Stimulated activated naive CD8-positive, alpha-beta T cell treated with anti-CD3 and anti-CD28 coated beads, Interleukin-15, Interleukin-2, amounts not matched to agents 100 U/mL and 50 U/mL, for 24 hours (primary cell): ENCODE measurements at regions not wholly inside any gene's neighbourhood (a gene's known extent, or its start where the extent isn't known, plus 50 kb on each side); places are given as distances from the start of the nearest gene placed in this dataset.

ENCODE experiments used
- ATAC-seq: fragments of 150-1000 bp; cut with Tn5 transposase; one replicate; pipeline ENCODE4 v1.10.0; 2021
- DNase-seq: peaks from one replicate; pipeline ENCODE4 v3.0.0; 2021

- ATAC-seq: no peak
- no peak for DNase-seq
Observed at GRCh38 chr10:71069909-71070666, 142.3 kb upstream of the UNC5B start.

GRCh38 chr10:71070741-71071140 is 141.6 kb upstream of the UNC5B start:
- DNase-seq (no peak), ATAC-seq (no peak)

GRCh38 chr10:71072131-71072822 is 140.1 kb upstream of the UNC5B start:
- ATAC-seq: no peak
- DNase-seq: no peak

GRCh38 chr10:71072823-71073210 is 139.6 kb upstream of the UNC5B start:
- no peak for DNase-seq
- ATAC-seq: no peak

- ATAC-seq: no peak
Observed at GRCh38 chr10:71073451-71074175, 138.8 kb upstream of the UNC5B start.

GRCh38 chr10:71074176-71074755 is 138.1 kb upstream of the UNC5B start:
- no peak for DNase-seq
- no peak for ATAC-seq

More at GRCh38 chr10:71073451-71074175, 138.8 kb upstream of the UNC5B start:
- no peak for DNase-seq

GRCh38 chr10:71075086-71075758 is 137.1 kb upstream of the UNC5B start:
- ATAC-seq (no peak), DNase-seq (no peak)

- DNase-seq: no peak
- no peak for ATAC-seq
Observed at GRCh38 chr10:71075759-71076472, 136.5 kb upstream of the UNC5B start.

- ATAC-seq (no peak), DNase-seq (no peak)
Observed at GRCh38 chr10:71076473-71077142, 135.8 kb upstream of the UNC5B start.

- ATAC-seq: no peak
- no peak for DNase-seq
Observed at GRCh38 chr10:71077143-71077581, 135.2 kb upstream of the UNC5B start.

- ATAC-seq: no peak
- no peak for DNase-seq
Observed at GRCh38 chr10:71077796-71078453, 134.4 kb upstream of the UNC5B start.

- no peak for DNase-seq
- ATAC-seq: no peak
Observed at GRCh38 chr10:71078454-71079145, 133.8 kb upstream of the UNC5B start.

GRCh38 chr10:71079761-71080380 is 132.5 kb upstream of the UNC5B start:
- no peak for DNase-seq
- ATAC-seq: no peak

GRCh38 chr10:71080381-71081228 is 131.8 kb upstream of the UNC5B start:
- DNase-seq (no peak), ATAC-seq (no peak)

- DNase-seq (no peak), ATAC-seq (no peak)
Observed at GRCh38 chr10:71081229-71081560, 131.2 kb upstream of the UNC5B start.

- no peak for ATAC-seq
Observed at GRCh38 chr10:71081912-71082311, 130.5 kb upstream of the UNC5B start.

GRCh38 chr10:71082960-71083715 is 129.2 kb upstream of the UNC5B start:
- DNase-seq (no peak), ATAC-seq (no peak)

More at GRCh38 chr10:71081912-71082311, 130.5 kb upstream of the UNC5B start:
- no peak for DNase-seq

GRCh38 chr10:71083716-71083975 is 128.7 kb upstream of the UNC5B start:
- ATAC-seq (no peak), DNase-seq (no peak)
